Endothelial cell of umbilical vein (primary cell): ENCODE measurements at regions not wholly inside any gene's neighbourhood (a gene's known extent, or its start where the extent isn't known, plus 50 kb on each side); places are given as distances from the start of the nearest gene placed in this dataset.

Source experiments
- BruUV-seq: library from RNA; stranded (reverse); fragments of 400-500 nt; replicated peaks from 2 replicates; lab custom pipeline; 2021; lab: Mats Ljungman, UMichigan
- CTCF ChIA-PET: fragments of 300-600, 350-600 bp; sonication (Branson Sonifier 250); formaldehyde crosslinking; loops from one replicate; lab custom pipeline; 2021; ENCODE audit warnings: antibody characterized with exemption, inconsistent platforms; lab: Charles Lee
- POLR2A ChIA-PET: fragments of 300-600, 350-600 bp; sonication (Branson Sonifier 250); formaldehyde crosslinking; loops from one replicate; lab custom pipeline; 2021; ENCODE audit warnings: antibody characterized with exemption, inconsistent platforms; lab: Charles Lee
- DNase-seq: peaks from one replicate; pipeline ENCODE4 v3.0.0-alpha.2; 2011; ENCODE audit warnings: low read depth, low spot score
- FAIRE-seq: peaks from 2 replicates; lab custom pipeline; 2011; peaks lifted over from hg19 to GRCh38; lab: Jason Lieb, UNC
- H2AFZ ChIP-seq: 2 replicates; pipeline ENCODE4 v1.6.0; 2012; ENCODE audit warnings: low read depth, low read length, control low read depth, inconsistent platforms
- H3K27ac ChIP-seq: 2 replicates; pipeline ENCODE4 v1.5.1; 2011; ENCODE audit warnings: low read depth, mild to moderate bottlenecking, control low read depth, low read length, moderate library complexity; ENCODE audit not compliant: insufficient read depth
- H3K27me3 ChIP-seq, 2 experiments: 2 replicates each; pipeline versions ENCODE4 v1.6.0 to v1.6.1; 2011; ENCODE audit warnings: low read length in 2 of 2, mixed read lengths in 1 of 2; ENCODE audit not compliant: control insufficient read depth in 2 of 2, insufficient read depth in 2 of 2
- H3K36me3 ChIP-seq, 2 experiments: 2 replicates in 1 of 2; 3 replicates in 1 of 2; pipeline ENCODE4 v1.5.1; 2011; ENCODE audit warnings: low read length in 2 of 2, mild to moderate bottlenecking in 1 of 2, moderate library complexity in 1 of 2; ENCODE audit not compliant: control insufficient read depth in 2 of 2, insufficient read depth in 2 of 2; ENCODE audit errors: extremely low read depth in 1 of 2
- H3K4me1 ChIP-seq: 3 replicates; pipeline ENCODE4 v1.5.1; 2011; ENCODE audit warnings: mild to moderate bottlenecking, low read length; ENCODE audit not compliant: control insufficient read depth, insufficient read depth; ENCODE audit errors: extremely low read depth
- H3K4me2 ChIP-seq: 2 replicates; pipeline ENCODE4 v1.6.1; 2011; ENCODE audit warnings: low read length, control low read depth, mixed read lengths; ENCODE audit not compliant: insufficient read depth
- H3K4me3 ChIP-seq, 3 experiments: fragments of 200-600 bp in 1 of 3; sonication (generic), shearing (Covaris generic) in 1 of 3; replicated peaks in 1 of 3; 2 replicates each; pipeline ENCODE4 v1.5.1; 2011 to 2016; ENCODE audit warnings: control low read depth in 3 of 3, low read length in 3 of 3, mild to moderate bottlenecking in 2 of 3, inconsistent platforms in 1 of 3, low read depth in 1 of 3, moderate library complexity in 1 of 3; ENCODE audit not compliant: insufficient read depth in 1 of 3
- H3K79me2 ChIP-seq: 2 replicates; pipeline ENCODE4 v1.6.0; 2012; ENCODE audit warnings: low read length, inconsistent platforms; ENCODE audit not compliant: control insufficient read depth, insufficient read depth
- H3K9ac ChIP-seq: replicated peaks from 2 replicates; pipeline ENCODE3; 2011; ENCODE audit warnings: low read length, control low read depth; ENCODE audit not compliant: insufficient read depth; ENCODE audit errors: extremely low read depth
- H3K9me1 ChIP-seq: replicated peaks from 3 replicates; pipeline ENCODE4 v1.6.0; 2011; ENCODE audit warnings: mild to moderate bottlenecking, low read length; ENCODE audit not compliant: control insufficient read depth, insufficient read depth; ENCODE audit errors: extremely low read depth
- H3K9me3 ChIP-seq: replicated peaks from 2 replicates; pipeline ENCODE4 v1.5.1; 2012; ENCODE audit warnings: low read length, inconsistent platforms; ENCODE audit not compliant: control insufficient read depth, insufficient read depth
- H4K20me1 ChIP-seq: replicated peaks from 2 replicates; pipeline ENCODE3; 2011; ENCODE audit warnings: mild to moderate bottlenecking, low read length; ENCODE audit not compliant: control insufficient read depth, insufficient read depth; ENCODE audit errors: extremely low read depth
- CTCF ChIP-seq, 2 donors: IDR thresholded peaks; 1 replicate in 1 of 2; 2 replicates in 1 of 2; pipeline ENCODE4 v1.5.1; 2011; ENCODE audit warnings: low read length in 2 of 2, mild to moderate bottlenecking in 2 of 2, moderate library complexity in 2 of 2, control low read depth in 1 of 2, inconsistent platforms in 1 of 2, low read depth in 1 of 2; ENCODE audit not compliant: insufficient read depth in 1 of 2; ENCODE audit errors: extremely low read depth in 1 of 2
- EZH2 ChIP-seq: IDR thresholded peaks from 2 replicates; pipeline ENCODE4 v1.6.1; 2012; ENCODE audit warnings: borderline replicate concordance, low read depth, mild to moderate bottlenecking, moderate library complexity, low read length, inconsistent platforms; ENCODE audit not compliant: severe bottlenecking
- FOS ChIP-seq: IDR thresholded peaks from 2 replicates; pipeline ENCODE4 v1.6.1; 2011; ENCODE audit warnings: mild to moderate bottlenecking, low read length, moderate library complexity, borderline replicate concordance; ENCODE audit not compliant: insufficient read depth
- GATA2 ChIP-seq: IDR thresholded peaks from 2 replicates; pipeline ENCODE4 v1.7.0; 2011; ENCODE audit warnings: low read depth, mild to moderate bottlenecking, moderate library complexity, mixed read lengths, low read length; ENCODE audit not compliant: insufficient read length, insufficient read depth
- JUN ChIP-seq: IDR thresholded peaks from 2 replicates; pipeline ENCODE4 v1.6.1; 2011; ENCODE audit warnings: borderline replicate concordance, low read depth; ENCODE audit not compliant: insufficient read length, insufficient read depth
- MAX ChIP-seq: IDR thresholded peaks from 2 replicates; pipeline ENCODE4 v1.6.1; 2011; ENCODE audit not compliant: insufficient read depth, insufficient read length
- MYC ChIP-seq: IDR thresholded peaks from one replicate; pipeline ENCODE4 v1.6.1; 2011; ENCODE audit warnings: mild to moderate bottlenecking, low read depth, low read length
- POLR2A ChIP-seq: IDR thresholded peaks from 2 replicates; pipeline ENCODE4 v1.6.1; 2012; ENCODE audit warnings: low read depth, mild to moderate bottlenecking, control low read depth, low read length
- POLR2AphosphoS5 ChIP-seq: IDR thresholded peaks from 2 replicates; pipeline ENCODE4 v1.6.1; 2012; ENCODE audit warnings: low read depth, mild to moderate bottlenecking, control low read depth, low read length, moderate library complexity; ENCODE audit not compliant: insufficient read depth
- dilution Hi-C: fragments of 300-500 bp; cut with MboI; formaldehyde crosslinking; loops from one replicate; pipeline ENCODE4 v1.15.0; 2019; ENCODE audit warnings: low sequenced_read_pairs; ENCODE audit not compliant: extremely low pct_ligation_motif_present
- intact Hi-C: fragments of 100-400 bp; cut with micrococcal nuclease; formaldehyde crosslinking; loops from one replicate; pipeline ENCODE4 v1.10.0; 2022

DNA sequence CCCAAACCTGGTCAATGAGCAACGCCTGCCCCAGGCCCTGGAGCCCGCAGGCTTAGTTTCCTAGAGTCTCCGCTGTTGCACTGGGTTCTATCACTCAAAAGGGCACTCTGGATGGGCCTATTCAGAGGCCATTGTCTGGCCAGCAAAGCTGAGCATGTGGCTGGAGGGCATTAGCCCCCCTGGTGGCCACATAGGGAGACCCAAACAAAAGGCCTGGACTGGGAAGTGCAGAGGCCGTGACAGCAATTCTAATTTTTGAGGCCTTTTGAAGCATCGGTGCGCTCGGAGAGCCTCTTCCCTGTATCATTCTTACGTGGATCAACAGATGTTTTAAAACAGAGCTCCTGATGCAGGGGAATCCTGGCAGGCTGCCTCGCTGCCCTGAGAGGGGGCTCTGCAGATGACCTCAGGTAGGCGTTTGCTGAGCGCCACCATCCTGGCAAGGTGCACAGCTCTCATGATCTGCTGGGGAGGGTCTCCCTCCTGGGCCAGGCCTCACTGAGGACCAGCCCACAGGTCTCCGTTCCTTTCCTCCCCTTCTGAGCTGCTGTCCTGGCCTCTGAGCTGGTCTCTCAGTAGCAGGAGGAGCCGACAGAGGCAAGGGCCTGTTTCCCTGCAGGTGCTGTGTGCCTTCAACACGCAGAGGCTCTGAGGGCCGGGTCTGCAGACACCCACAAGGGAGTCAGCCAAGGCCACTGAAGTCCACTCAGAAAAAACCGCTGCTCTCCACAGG, 190.5 kb downstream of the URI1 start:
- H2AFZ ChIP-seq, result no peak overlapping the region
- H3K4me2 ChIP-seq, result no peak overlapping the region
- H3K27me3 ChIP-seq, result no peaks in the 10 kb centered on the region
- CTCF ChIA-PET, result no interaction called here
- no peak for TF ChIP-seq FOS
- TF ChIP-seq POLR2AphosphoS5, result no peak
- TF ChIP-seq POLR2A, result no peak
- TF ChIP-seq CTCF (IDR thresholded peaks at IDR 0.05; ENCODE audit: extremely low read depth in 1 of 2, insufficient read depth in 1 of 2, low read depth in 1 of 2, low read length in 2 of 2), result no peak
- TF ChIP-seq JUN, result no peak
- no peak for TF ChIP-seq MYC
- no peak for TF ChIP-seq EZH2
- no peak for TF ChIP-seq MAX
- no peak for TF ChIP-seq GATA2
- POLR2A ChIA-PET, result no interaction called here
- no peak for FAIRE-seq
- no peaks in the 10 kb centered on the region for H3K9me1 ChIP-seq
- H3K79me2 ChIP-seq, result no peaks in the 10 kb centered on the region
- no peaks in the 10 kb centered on the region for H3K9me3 ChIP-seq
- no peaks in the 10 kb centered on the region for H4K20me1 ChIP-seq
- H3K36me3 ChIP-seq, result no peaks in the 10 kb centered on the region
- dilution Hi-C loops (no loop called here), intact Hi-C loops (no loop called here)
- H3K9ac ChIP-seq, result no peak overlapping the region
- no peaks in the 10 kb centered on the region for H3K4me1 ChIP-seq
- BruUV-seq, result no TSS peak
- H3K27ac ChIP-seq, result no peak overlapping the region
- DNase-seq, result no peak
- no peak overlapping the region for H3K4me3 ChIP-seq
